ENCODE measurements at regions not wholly inside any gene's neighbourhood (a gene's known extent, or its start where the extent isn't known, plus 50 kb on each side); places are given as distances from the start of the nearest gene placed in this dataset.
"Not testable (repeated sequence)": the region's sequence is repeated elsewhere in the genome, so short reads cannot be mapped to it uniquely, and the experiment has no call there.

DNA sequence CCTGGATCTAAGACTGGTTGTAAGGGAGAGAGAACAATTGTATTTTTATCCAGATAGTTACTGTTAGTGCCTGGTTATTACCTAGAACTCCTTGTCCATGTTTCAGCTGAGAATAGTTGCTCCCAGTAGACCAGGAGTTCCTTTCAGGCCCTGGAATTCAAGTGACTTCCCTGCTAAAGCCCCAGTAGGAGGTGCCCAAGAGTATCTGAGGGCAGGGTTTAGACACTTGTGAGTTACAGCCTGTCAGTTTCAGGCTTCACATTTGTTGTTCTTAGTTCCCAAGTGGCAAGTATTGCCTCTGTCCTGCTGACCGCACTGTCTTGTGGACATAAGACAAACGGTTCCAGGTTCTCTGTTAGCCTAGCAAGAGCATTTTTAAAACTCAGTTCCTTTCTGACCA lies 743.9 kb upstream of the SEMA6A start:
- Histone ChIP-seq H3K9me3 (ENCODE audit: control insufficient read depth, insufficient read depth, low read length) (no peaks in the 10 kb centered on the region), H3K79me2 (ENCODE audit: control insufficient read depth, low read length) (no peaks in the 10 kb centered on the region), H4K20me1 (ENCODE audit: control insufficient read depth, insufficient read depth, low read depth, low read length) (no peaks in the 10 kb centered on the region), H3K9me2 (replicated peaks; ENCODE audit: control insufficient read depth, low read length) (no peaks in the 10 kb centered on the region), H3K4me2 (ENCODE audit: low read length) (no peak overlapping the region), H3K36me3 (ENCODE audit: control insufficient read depth, low read length) (no peaks in the 10 kb centered on the region), H3F3A (ENCODE audit: control insufficient read depth, insufficient read depth) (no peaks in the 10 kb centered on the region), H3K4me1 (ENCODE audit: control insufficient read depth, low read length) (no peaks in the 10 kb centered on the region), H3K27ac (ENCODE audit: low read depth, low read length) (no peak overlapping the region), H3K27me3 (ENCODE audit: control insufficient read depth, low read length) (no peaks in the 10 kb centered on the region), H3K4me3 (ENCODE audit: low read length) (no peak overlapping the region)
- TF ChIP-seq, protein P1, sequence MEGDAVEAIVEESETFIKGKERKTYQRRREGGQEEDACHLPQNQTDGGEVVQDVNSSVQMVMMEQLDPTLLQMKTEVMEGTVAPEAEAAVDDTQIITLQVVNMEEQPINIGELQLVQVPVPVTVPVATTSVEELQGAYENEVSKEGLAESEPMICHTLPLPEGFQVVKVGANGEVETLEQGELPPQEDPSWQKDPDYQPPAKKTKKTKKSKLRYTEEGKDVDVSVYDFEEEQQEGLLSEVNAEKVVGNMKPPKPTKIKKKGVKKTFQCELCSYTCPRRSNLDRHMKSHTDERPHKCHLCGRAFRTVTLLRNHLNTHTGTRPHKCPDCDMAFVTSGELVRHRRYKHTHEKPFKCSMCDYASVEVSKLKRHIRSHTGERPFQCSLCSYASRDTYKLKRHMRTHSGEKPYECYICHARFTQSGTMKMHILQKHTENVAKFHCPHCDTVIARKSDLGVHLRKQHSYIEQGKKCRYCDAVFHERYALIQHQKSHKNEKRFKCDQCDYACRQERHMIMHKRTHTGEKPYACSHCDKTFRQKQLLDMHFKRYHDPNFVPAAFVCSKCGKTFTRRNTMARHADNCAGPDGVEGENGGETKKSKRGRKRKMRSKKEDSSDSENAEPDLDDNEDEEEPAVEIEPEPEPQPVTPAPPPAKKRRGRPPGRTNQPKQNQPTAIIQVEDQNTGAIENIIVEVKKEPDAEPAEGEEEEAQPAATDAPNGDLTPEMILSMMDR (IDR thresholded peaks at IDR 0.05; ENCODE audit: low read depth, low read length, poor library complexity, severe bottlenecking) = no peak

DNA sequence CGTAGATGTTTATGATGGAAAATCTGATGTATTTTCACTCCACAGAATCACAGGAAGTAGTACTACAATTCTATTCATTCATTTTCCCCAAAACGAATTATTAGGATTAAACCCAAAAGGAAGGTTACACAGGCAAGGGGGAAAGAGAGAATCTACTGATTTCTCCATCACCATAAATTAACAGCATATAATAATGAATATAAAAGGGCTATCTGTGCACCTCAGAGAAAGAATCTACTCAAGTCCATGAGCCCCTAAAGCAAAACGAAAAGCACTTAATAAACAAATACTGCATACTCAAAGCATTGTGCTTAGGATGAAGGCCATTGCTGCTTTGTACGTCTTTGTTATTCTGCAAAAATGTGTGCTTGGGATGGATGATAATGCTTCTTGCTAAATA lies 740.5 kb upstream of the SEMA6A start:
- H3K27me3 ChIP-seq (ENCODE audit: control insufficient read depth, low read length) = no peaks in the 10 kb centered on the region
- no peak overlapping the region for H3K4me3 ChIP-seq (ENCODE audit: low read length)
- H3K79me2 ChIP-seq (ENCODE audit: control insufficient read depth, low read length) = no peaks in the 10 kb centered on the region
- H4K20me1 ChIP-seq (ENCODE audit: control insufficient read depth, insufficient read depth, low read depth, low read length) = no peaks in the 10 kb centered on the region
- H3K9me2 ChIP-seq (replicated peaks; ENCODE audit: control insufficient read depth, low read length) = no peaks in the 10 kb centered on the region
- H3K4me1 ChIP-seq (ENCODE audit: control insufficient read depth, low read length) = no peaks in the 10 kb centered on the region
- H3K36me3 ChIP-seq (ENCODE audit: control insufficient read depth, low read length) = no peaks in the 10 kb centered on the region
- H3K9me3 ChIP-seq (ENCODE audit: control insufficient read depth, insufficient read depth, low read length) = no peaks in the 10 kb centered on the region
- H3F3A ChIP-seq (ENCODE audit: control insufficient read depth, insufficient read depth) = no peaks in the 10 kb centered on the region
- TF ChIP-seq, protein P1 (IDR thresholded peaks at IDR 0.05; ENCODE audit: low read depth, low read length, poor library complexity, severe bottlenecking) = no peak
- no peak for TF ChIP-seq EZH2phosphoT487 (IDR thresholded peaks at IDR 0.05; ENCODE audit: borderline replicate concordance, low read length)
- no peak overlapping the region for H3K27ac ChIP-seq (ENCODE audit: low read depth, low read length)
- H3K4me2 ChIP-seq (ENCODE audit: low read length) = no peak overlapping the region

DNA sequence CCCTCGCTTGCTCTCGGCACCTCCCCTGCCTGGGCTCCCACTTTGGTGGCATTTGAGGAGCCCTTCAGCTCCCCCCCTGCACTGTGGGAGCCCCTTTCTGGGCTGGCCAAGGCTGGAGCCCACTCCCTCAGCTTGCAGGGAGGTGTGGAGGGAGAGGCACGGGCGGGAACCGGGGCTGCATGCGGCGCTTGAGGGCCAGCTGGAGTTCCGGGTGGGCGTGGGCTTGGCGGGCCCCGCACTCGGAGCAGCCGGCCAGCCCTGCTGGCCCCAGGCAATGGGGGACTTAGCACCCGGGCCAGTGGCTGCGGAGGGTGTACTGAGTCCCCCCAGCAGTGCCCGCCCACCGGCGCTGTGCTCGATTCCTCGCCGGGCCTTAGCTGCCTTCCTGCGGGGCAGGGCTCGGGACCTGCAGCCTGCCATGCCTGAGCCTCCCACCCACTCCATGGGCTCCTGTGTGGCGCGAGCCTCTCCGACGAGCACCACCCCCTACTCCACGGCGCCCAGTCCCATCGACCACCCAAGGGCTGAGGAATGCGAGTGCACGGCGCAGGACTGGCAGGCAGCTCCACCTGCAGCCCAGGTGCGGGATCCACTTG lies 730.0 kb upstream of the SEMA6A start:
- H3K4me1 ChIP-seq (ENCODE audit: control insufficient read depth, low read length); H3K79me2 ChIP-seq (ENCODE audit: control insufficient read depth, low read length); H3K36me3 ChIP-seq (ENCODE audit: control insufficient read depth, low read length); H3F3A ChIP-seq (ENCODE audit: control insufficient read depth, insufficient read depth); H3K4me3 ChIP-seq (ENCODE audit: low read length); H3K27ac ChIP-seq (ENCODE audit: low read depth, low read length); H3K9me3 ChIP-seq (ENCODE audit: control insufficient read depth, insufficient read depth, low read length); H3K9me2 ChIP-seq (replicated peaks; ENCODE audit: control insufficient read depth, low read length); H3K27me3 ChIP-seq (ENCODE audit: control insufficient read depth, low read length); H4K20me1 ChIP-seq (ENCODE audit: control insufficient read depth, insufficient read depth, low read depth, low read length); H3K4me2 ChIP-seq (ENCODE audit: low read length): not testable (repeated sequence)

DNA sequence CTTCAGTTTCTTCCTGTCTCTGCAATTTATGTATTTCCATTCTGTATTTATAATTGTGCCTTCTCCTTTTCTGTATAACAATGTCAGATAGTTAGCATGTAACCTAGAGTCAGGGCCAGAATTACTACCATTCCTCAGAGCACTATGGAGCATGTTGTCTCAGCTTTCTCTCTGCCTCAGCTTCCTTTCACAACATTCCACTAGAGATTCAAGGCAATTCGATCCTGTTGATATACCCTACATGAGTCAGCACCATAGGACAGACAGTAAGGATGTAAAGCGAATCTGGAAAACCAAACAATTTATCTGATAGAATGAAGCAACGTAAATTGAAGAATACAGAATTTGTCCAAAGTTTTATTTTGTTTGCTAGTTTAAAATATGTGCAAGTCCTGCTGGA lies 728.3 kb upstream of the SEMA6A start:
- Histone ChIP-seq H3K27me3 (ENCODE audit: control insufficient read depth, low read length) (no peaks in the 10 kb centered on the region), H3K4me2 (ENCODE audit: low read length) (no peak overlapping the region), H3K27ac (ENCODE audit: low read depth, low read length) (no peak overlapping the region), H4K20me1 (ENCODE audit: control insufficient read depth, insufficient read depth, low read depth, low read length) (no peaks in the 10 kb centered on the region), H3K36me3 (ENCODE audit: control insufficient read depth, low read length) (no peaks in the 10 kb centered on the region), H3F3A (ENCODE audit: control insufficient read depth, insufficient read depth) (no peaks in the 10 kb centered on the region), H3K79me2 (ENCODE audit: control insufficient read depth, low read length) (no peaks in the 10 kb centered on the region), H3K4me3 (ENCODE audit: low read length) (no peak overlapping the region), H3K4me1 (ENCODE audit: control insufficient read depth, low read length) (no peaks in the 10 kb centered on the region), H3K9me3 (ENCODE audit: control insufficient read depth, insufficient read depth, low read length) (no peaks in the 10 kb centered on the region), H3K9me2 (replicated peaks; ENCODE audit: control insufficient read depth, low read length) (no peaks in the 10 kb centered on the region)
- TF ChIP-seq, protein P1 (IDR thresholded peaks at IDR 0.05; ENCODE audit: low read depth, low read length, poor library complexity, severe bottlenecking) = no peak
- no peak for TF ChIP-seq EZH2phosphoT487 (IDR thresholded peaks at IDR 0.05; ENCODE audit: borderline replicate concordance, low read length)
